ENCODE measurements at regions not wholly inside any gene's neighbourhood (a gene's known extent, or its start where the extent isn't known, plus 50 kb on each side); places are given as distances from the start of the nearest gene placed in this dataset.
A peak's percentile ranks its signal among the peaks of the same experiment; 100 is the strongest.
"Not testable (repeated sequence)": the region's sequence is repeated elsewhere in the genome, so short reads cannot be mapped to it uniquely, and the experiment has no call there.

GRCh38 chr18:10143596-10143995 lies 229.8 kb downstream of the VAPA start:
- no peak for DNase-seq

- DNase-seq = no peak
These were observed 231.7 kb downstream of the VAPA start for GRCh38 chr18:10145546-10145945.

GRCh38 chr18:10147226-10147625 lies 233.4 kb downstream of the VAPA start:
- DNase-seq = no peak

- no peak for DNase-seq
These were observed 233.9 kb downstream of the VAPA start for GRCh38 chr18:10147752-10148151.

GRCh38 chr18:10148189-10148929 lies 234.5 kb downstream of the VAPA start:
- DNase-seq = no peak

- no peak for DNase-seq
These were observed 236.1 kb downstream of the VAPA start for GRCh38 chr18:10149768-10150556.

GRCh38 chr18:10150576-10150975 lies 236.8 kb downstream of the VAPA start:
- not testable (repeated sequence) for DNase-seq

GRCh38 chr18:10152475-10152874 lies 238.7 kb downstream of the VAPA start:
- no peak for DNase-seq

- DNase-seq = no peak
These were observed 240.3 kb downstream of the VAPA start for GRCh38 chr18:10153924-10154752.

GRCh38 chr18:10157706-10158105 lies 243.9 kb downstream of the VAPA start:
- no peak for DNase-seq

- no peak for DNase-seq
These were observed 246.4 kb downstream of the VAPA start for GRCh38 chr18:10160251-10160650.

- DNase-seq = no peak
These were observed 247.5 kb downstream of the VAPA start for GRCh38 chr18:10161315-10161714.

GRCh38 chr18:10162340-10162739 lies 248.5 kb downstream of the VAPA start:
- no peak for DNase-seq

- no peak for DNase-seq
These were observed 250.7 kb downstream of the VAPA start for GRCh38 chr18:10164271-10165071.

- DNase-seq = no peak
These were observed 252.5 kb downstream of the VAPA start for GRCh38 chr18:10166164-10166807.

- DNase-seq = no peak
These were observed 253.9 kb downstream of the VAPA start for GRCh38 chr18:10167759-10168158.

- no peak for DNase-seq
These were observed 254.7 kb downstream of the VAPA start for GRCh38 chr18:10168477-10168876.

- DNase-seq = peak; percentile 27
These were observed 255.3 kb downstream of the VAPA start for GRCh38 chr18:10169064-10169562.

GRCh38 chr18:10169814-10170213 lies 256.0 kb downstream of the VAPA start:
- DNase-seq = no peak

GRCh38 chr18:10170375-10170774 lies 256.6 kb downstream of the VAPA start:
- no peak for DNase-seq

GRCh38 chr18:10175333-10175732 lies 261.5 kb downstream of the VAPA start:
- DNase-seq = not testable (repeated sequence)

GRCh38 chr18:10179326-10179725 lies 265.5 kb downstream of the VAPA start:
- not testable (repeated sequence) for DNase-seq
